HUES48 (cell line): ENCODE measurements at regions not wholly inside any gene's neighbourhood (a gene's known extent, or its start where the extent isn't known, plus 50 kb on each side); places are given as distances from the start of the nearest gene placed in this dataset.

Source experiments
- H3K27ac ChIP-seq: one replicate; pipeline ENCODE4 v1.7.0; 2013; ENCODE audit warnings: low read depth, low read length, inconsistent platforms
- H3K27me3 ChIP-seq: 2 replicates; pipeline ENCODE4 v1.6.1; 2013; ENCODE audit warnings: mild to moderate bottlenecking, low read length; ENCODE audit not compliant: control insufficient read depth, insufficient read depth
- H3K36me3 ChIP-seq: 2 replicates; pipeline ENCODE4 v1.6.1; 2013; ENCODE audit warnings: low read length; ENCODE audit not compliant: control insufficient read depth, insufficient read depth
- H3K4me1 ChIP-seq: 2 replicates; pipeline ENCODE4 v1.6.1; 2013; ENCODE audit warnings: mild to moderate bottlenecking, low read length; ENCODE audit not compliant: control insufficient read depth, insufficient read depth
- H3K4me3 ChIP-seq: 2 replicates; pipeline ENCODE4 v1.5.1; 2013; ENCODE audit warnings: mild to moderate bottlenecking, low read depth, low read length
- H3K9ac ChIP-seq: 2 replicates; pipeline ENCODE4 v1.6.1; 2013; ENCODE audit warnings: mild to moderate bottlenecking, low read depth, low read length, moderate library complexity
- H3K9me3 ChIP-seq: 2 replicates; pipeline ENCODE4 v1.6.1; 2013; ENCODE audit warnings: low read length; ENCODE audit not compliant: control insufficient read depth, insufficient read depth

DNA sequence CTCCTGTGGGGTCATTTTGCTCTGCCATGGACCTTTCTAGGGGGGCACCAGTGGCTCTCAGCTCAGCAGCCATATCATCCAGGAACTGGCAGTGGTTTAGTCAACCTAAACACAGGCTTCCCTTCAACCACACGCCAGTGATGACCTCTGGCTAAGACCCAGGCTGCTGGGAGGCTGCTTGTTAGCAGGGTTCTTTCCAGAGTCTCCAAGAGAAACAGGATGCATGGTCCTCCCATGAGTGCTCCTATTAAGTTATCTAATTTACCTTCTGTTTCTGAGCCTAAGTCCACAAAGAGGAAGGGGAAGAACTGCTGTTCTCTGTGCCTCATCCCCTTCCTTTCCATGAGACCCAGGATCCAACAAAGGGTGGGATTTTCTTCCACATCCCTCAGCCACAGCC lies 137.3 kb upstream of the PLXNA2 start:
- H3K36me3 ChIP-seq: no peaks in the 10 kb centered on the region
- no peak overlapping the region for H3K4me3 ChIP-seq
- H3K9me3 ChIP-seq: no peaks in the 10 kb centered on the region
- no peaks in the 10 kb centered on the region for H3K4me1 ChIP-seq
- H3K27ac ChIP-seq: no peak overlapping the region
- H3K27me3 ChIP-seq: no peaks in the 10 kb centered on the region
- no peak overlapping the region for H3K9ac ChIP-seq

DNA sequence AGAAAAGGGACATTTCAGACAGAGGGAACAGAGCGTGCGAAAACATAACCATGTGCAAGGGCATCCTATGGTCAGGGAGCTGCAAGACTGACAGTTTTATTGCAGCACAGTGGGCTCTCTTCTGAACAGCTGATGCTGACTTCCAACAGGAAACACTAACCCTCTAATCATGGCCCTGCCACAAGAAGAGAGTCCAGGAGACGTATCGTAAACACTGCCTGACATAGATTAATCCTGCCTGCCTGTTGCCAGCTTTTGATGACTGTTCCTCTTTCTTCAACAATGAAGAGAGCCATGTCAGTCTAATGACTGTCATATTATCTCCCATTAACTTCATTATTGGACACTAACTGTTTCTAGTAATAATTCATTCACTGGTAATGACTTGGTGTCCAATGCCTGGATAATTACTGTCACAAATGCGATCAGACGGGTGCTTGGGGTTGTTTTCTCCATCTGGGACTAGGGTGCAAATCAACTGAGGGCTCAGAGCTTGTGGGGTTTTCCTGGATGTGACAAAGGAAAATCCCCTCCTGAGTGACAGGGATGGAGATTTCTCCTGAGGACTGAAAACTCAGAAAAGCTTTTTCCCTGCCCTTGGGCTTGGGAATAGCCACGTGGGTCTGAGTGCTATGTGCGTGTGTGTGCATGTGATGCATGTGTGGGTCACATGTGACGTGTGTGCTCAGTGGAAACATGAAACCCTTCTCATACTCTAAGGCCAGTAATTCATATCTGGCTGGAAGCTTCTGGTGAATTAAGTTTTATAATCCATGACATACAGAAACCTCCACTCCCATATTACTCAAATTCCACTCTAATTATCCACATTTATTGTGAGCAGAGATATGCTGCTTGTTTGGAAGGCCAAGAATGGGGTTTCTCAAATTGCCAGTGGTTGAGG lies 144.0 kb upstream of the PLXNA2 start:
- Histone ChIP-seq H3K27me3 (no peaks in the 10 kb centered on the region), H3K4me1 (no peaks in the 10 kb centered on the region), H3K27ac (no peak overlapping the region)

GRCh38 chr1:208393416-208393815 lies 149.2 kb upstream of the PLXNA2 start:
- no peaks in the 10 kb centered on the region for H3K27me3 ChIP-seq
- no peak overlapping the region for H3K27ac ChIP-seq
- H3K4me1 ChIP-seq: no peaks in the 10 kb centered on the region
- no peaks in the 10 kb centered on the region for H3K9me3 ChIP-seq
- H3K36me3 ChIP-seq: no peaks in the 10 kb centered on the region
- H3K9ac ChIP-seq: no peak overlapping the region
- H3K4me3 ChIP-seq: no peak overlapping the region

More for the DNA sequence above, 144.0 kb upstream of the PLXNA2 start:
- no peak overlapping the region for H3K4me3 ChIP-seq
- H3K9me3 ChIP-seq: no peaks in the 10 kb centered on the region
- no peak overlapping the region for H3K9ac ChIP-seq
- H3K36me3 ChIP-seq: no peaks in the 10 kb centered on the region

DNA sequence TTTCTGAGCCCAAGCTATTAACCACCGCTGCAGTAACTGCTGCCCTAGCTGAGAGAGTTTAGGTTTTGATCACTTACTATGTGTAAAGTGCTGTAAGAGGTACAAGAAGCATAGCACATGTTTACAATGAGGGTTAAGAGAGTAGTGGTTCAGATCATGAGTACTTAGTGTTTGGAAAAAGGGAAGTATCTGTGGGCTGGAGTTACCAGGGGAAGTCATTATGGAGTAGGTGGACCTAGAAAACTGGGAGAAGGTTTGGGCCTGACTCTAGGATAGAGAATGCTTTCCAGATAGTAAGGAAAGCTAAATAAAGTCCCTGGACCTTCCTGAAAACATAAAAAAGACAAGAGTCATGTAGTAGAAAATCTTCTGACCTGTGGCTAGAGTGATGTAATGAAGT lies 149.6 kb upstream of the PLXNA2 start:
- Histone ChIP-seq H3K36me3 (no peaks in the 10 kb centered on the region), H3K9me3 (no peaks in the 10 kb centered on the region), H3K27me3 (no peaks in the 10 kb centered on the region), H3K9ac (no peak overlapping the region), H3K27ac (no peak overlapping the region), H3K4me3 (no peak overlapping the region), H3K4me1 (no peaks in the 10 kb centered on the region)

DNA sequence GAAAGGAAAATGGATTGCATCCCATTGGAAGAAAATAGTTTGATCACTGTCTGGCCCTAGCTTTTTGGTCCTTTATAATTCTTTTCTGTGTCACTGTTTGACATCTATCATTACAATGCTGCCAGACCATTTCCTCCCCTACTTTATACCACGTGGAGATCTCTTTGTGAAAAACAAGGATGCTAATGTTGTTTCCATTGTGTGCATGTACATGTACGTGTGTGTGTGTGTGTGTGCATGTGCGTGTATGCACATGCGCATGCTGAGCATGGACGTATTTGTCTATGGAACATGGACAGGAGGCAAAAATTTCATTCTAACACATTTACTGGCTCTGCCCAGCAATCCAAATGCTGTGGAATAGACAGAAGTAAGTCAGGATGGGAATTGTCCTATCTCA lies 153.1 kb upstream of the PLXNA2 start:
- H3K9me3 ChIP-seq: no peaks in the 10 kb centered on the region
- H3K4me1 ChIP-seq: no peaks in the 10 kb centered on the region
- no peaks in the 10 kb centered on the region for H3K36me3 ChIP-seq
- H3K9ac ChIP-seq: no peak overlapping the region
- H3K27ac ChIP-seq: no peak overlapping the region
- no peak overlapping the region for H3K4me3 ChIP-seq
- H3K27me3 ChIP-seq: no peaks in the 10 kb centered on the region

GRCh38 chr1:208405014-208405413 lies 160.8 kb upstream of the PLXNA2 start:
- no peak overlapping the region for H3K27ac ChIP-seq
- H3K27me3 ChIP-seq: no peaks in the 10 kb centered on the region
- no peaks in the 10 kb centered on the region for H3K4me1 ChIP-seq

GRCh38 chr1:208409176-208409575 lies 165.0 kb upstream of the PLXNA2 start:
- H3K27ac ChIP-seq: no peak overlapping the region
- no peaks in the 10 kb centered on the region for H3K9me3 ChIP-seq
- H3K36me3 ChIP-seq: no peaks in the 10 kb centered on the region
- no peak overlapping the region for H3K4me3 ChIP-seq
- no peaks in the 10 kb centered on the region for H3K27me3 ChIP-seq
- no peaks in the 10 kb centered on the region for H3K4me1 ChIP-seq
- H3K9ac ChIP-seq: no peak overlapping the region

More at GRCh38 chr1:208405014-208405413, 160.8 kb upstream of the PLXNA2 start:
- Histone ChIP-seq H3K4me3 (no peak overlapping the region), H3K9me3 (no peaks in the 10 kb centered on the region), H3K36me3 (no peaks in the 10 kb centered on the region), H3K9ac (no peak overlapping the region)

- no peak overlapping the region for H3K4me3 ChIP-seq
- H3K27me3 ChIP-seq: no peaks in the 10 kb centered on the region
- no peaks in the 10 kb centered on the region for H3K4me1 ChIP-seq
- H3K9ac ChIP-seq: no peak overlapping the region
- no peaks in the 10 kb centered on the region for H3K36me3 ChIP-seq
- H3K9me3 ChIP-seq: no peaks in the 10 kb centered on the region
- H3K27ac ChIP-seq: no peak overlapping the region
These were observed 166.2 kb upstream of the PLXNA2 start for GRCh38 chr1:208410409-208410808.

DNA sequence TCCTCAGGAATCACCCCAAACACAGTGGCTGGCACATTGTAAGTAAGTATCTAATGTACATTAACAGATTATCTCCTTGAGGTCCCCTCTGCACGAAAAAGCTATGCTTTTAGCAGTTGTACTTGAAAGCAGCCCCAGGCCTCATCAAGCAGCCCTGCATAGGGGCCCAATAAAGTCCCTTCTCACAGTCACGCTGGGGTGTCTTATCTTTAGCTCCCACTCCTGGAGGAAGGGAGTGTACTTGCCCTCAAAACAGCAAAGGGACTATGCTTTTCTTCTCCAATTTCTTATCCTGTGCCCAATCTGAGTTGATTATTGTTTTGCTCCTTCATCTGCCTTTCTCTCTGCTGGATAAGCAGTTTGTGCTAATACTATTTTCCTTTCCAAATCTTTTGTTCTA lies 168.8 kb upstream of the PLXNA2 start:
- Histone ChIP-seq H3K4me3 (no peak overlapping the region), H3K27ac (no peak overlapping the region), H3K9me3 (no peaks in the 10 kb centered on the region), H3K4me1 (no peaks in the 10 kb centered on the region), H3K27me3 (no peaks in the 10 kb centered on the region), H3K36me3 (no peaks in the 10 kb centered on the region), H3K9ac (no peak overlapping the region)

DNA sequence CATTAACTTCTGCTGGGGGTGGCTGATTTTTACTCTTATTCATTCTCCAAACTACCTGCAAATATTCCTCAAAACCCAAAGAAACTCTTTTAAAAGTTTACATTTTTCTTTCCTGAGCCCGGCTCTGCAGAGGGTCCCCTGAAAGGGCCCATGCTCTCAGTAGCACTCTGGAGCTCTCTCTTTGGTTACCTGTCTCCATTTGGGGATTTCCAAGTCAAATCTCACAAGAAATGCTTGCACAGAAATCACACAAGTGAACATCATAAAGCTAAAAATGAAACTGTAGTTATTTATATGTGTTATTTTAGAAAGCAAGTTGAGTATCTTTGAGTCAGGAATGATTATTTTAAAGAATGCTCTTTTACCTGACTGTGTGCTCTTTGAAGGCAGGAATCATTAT lies 174.5 kb upstream of the PLXNA2 start:
- H3K4me1 ChIP-seq: peaks cover 6% of the 10 kb centered on the region
- no peak overlapping the region for H3K4me3 ChIP-seq
- H3K36me3 ChIP-seq: no peaks in the 10 kb centered on the region
- H3K9me3 ChIP-seq: no peaks in the 10 kb centered on the region
- H3K9ac ChIP-seq: no peak overlapping the region
- H3K27ac ChIP-seq: no peak overlapping the region
- no peaks in the 10 kb centered on the region for H3K27me3 ChIP-seq

DNA sequence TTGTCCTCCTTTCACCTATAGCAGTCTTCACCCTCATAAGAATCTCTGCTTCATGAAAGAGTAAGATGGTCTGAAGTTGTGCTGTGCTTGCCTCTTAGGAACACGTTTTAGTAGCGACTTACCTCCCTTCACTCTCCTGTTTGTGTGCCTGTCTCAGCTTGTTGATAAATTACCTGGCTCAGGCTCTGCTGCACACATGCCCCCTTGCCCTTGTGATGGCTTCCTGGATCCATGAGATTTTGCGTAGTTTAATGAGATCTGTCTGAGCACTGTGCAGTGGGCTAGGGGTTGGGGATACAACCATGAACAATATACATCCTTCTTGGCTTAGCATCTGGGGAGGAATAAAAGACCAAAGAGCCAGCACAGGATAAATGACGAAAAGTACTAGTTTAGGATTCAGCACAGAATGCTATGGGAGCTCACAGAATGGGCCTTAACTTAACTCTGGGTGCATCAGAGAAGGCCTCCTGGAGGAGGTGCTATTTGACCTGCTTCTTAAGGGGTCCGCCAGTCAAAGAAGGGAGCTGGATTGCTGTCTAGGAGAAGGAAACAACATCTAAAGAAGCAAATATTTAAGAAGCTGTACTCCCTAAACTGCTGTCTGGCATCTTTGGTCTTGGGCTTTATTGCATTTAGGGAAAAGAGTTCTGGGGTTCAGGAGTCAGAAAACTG lies 175.7 kb upstream of the PLXNA2 start:
- no peaks in the 10 kb centered on the region for H3K27me3 ChIP-seq
- peaks cover 6% of the 10 kb centered on the region for H3K4me1 ChIP-seq
- H3K27ac ChIP-seq: no peak overlapping the region
- no peak overlapping the region for H3K4me3 ChIP-seq
- H3K36me3 ChIP-seq: no peaks in the 10 kb centered on the region
- no peaks in the 10 kb centered on the region for H3K9me3 ChIP-seq
- no peak overlapping the region for H3K9ac ChIP-seq
